HG02943 (cell line): ENCODE measurements at regions not wholly inside any gene's neighbourhood (a gene's known extent, or its start where the extent isn't known, plus 50 kb on each side); places are given as distances from the start of the nearest gene placed in this dataset.
"Not testable (repeated sequence)": the region's sequence is repeated elsewhere in the genome, so short reads cannot be mapped to it uniquely, and the experiment has no call there.

Experiments
- ATAC-seq: cut with Tn5 transposase; IDR thresholded peaks from one replicate; pipeline ENCODE4 v1.9.1; 2021; ENCODE audit warnings: mild to moderate bottlenecking, low read depth, moderate library complexity; ENCODE audit not compliant: unreplicated experiment

DNA sequence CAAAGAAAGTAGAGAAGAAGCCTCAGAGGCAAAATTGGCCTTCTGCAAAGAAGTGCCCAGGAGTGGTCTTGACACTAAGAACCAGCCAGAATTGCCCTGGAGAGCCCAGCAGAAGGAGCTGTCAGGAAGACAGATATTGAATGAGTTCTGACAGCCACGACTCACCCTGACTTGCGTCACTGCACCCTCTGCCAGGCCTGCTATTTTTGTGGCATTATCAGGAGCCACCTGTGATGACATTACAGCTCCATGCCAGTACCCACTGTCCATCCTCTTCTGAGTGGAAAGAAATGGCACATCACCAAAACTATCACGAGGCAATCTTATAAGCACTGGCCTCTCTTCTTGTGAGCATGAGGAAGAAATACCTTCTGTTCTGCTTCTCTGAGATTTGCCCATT lies 67.7 kb downstream of the SMIM20 start:
- no peak for ATAC-seq

DNA sequence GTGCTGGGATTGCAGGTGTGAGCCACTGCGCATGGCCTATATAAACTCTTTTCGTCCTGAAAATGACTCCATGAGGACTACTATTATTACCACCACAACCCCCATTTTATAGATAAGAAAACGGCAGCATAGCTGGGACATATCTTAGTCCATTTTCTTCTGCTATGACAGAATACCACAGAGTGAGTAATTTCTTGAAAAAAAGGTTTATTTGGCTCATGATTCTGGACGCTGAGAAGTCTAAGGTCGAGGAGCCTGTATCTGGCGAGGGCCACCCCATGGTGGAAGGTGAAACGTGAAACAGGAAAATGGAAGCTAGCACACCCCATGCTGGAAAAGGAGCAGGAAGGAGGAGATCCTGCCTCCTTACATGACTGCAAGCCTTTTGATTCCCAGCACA lies 68.9 kb downstream of the SMIM20 start:
- ATAC-seq = no peak

DNA sequence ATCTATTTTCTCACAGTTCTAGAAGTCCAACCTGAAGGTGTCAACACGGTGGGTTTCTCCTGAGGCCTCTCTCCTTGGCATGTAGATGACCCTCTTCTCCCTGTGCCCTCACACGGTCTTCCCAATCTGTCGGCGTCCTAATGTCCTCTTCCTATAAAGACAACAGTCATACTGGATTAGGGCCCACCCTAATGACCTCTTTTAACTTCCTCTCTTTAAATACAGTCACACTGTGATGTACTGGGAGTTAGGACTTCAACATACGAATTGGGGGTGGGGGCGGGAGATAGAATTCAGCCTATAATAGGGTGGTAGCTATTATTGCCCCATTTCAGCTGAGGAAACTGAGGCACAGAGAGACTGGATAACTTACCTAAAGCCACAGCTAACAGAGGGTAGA lies 70.2 kb downstream of the SMIM20 start:
- ATAC-seq = no peak

DNA sequence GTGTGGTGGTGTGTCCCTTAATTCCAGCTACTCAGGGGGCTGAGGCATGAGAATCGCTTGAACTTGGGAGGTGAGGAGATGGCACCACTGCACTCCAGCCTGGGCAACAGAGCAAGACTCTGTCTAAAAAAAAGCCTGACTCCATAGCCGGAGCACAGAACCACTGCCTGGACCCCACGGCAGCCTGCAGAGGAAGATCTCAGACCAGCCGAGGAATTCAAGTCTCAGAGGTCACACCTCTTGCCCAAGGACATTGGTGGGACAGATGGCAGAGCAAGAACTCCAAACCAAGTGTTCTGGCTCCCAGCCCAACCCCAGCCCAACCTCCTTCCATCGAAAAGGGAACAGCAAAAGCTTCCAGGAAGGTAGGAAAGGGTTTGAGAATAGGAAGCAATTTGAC lies 70.8 kb downstream of the SMIM20 start:
- no peak for ATAC-seq

DNA sequence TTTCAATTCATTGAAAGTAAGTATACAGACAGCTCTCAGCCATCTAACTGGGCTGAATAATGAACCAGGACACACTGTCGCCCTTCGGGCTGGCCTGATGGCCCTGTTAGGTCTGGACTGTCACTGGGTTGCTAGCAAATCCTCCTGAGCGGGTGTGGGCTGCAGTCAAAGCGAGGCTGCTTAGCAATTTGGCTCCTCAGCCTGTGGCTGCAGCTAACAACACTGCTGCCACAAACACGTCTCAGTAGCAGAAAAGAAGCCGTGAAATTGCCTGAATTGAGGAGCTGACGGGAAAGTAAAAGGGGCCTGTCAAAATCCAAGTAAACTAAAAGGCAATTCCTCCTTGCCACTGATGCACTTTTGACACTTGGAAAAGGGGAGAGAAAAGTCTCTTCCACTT lies 72.8 kb downstream of the SMIM20 start:
- ATAC-seq = no peak

DNA sequence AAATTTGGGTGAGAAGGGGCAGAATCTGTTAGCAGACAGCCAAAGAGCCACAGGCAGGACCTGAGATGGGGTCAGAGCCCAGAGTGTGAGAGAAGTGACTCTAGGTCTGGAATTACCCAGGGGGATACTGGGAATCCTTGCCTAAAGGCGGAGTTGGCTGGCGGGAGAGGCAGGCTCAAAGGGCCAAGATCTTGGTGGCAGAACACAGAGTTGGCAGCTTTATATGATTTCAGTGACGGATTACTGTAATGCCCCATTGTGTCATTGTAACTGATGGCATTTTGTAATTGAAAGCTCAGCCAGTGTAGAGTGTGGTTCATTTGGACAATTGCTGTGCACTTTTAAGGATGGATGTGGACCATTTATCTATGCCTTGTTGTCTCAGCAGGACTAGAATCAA lies 77.3 kb downstream of the SMIM20 start:
- no peak for ATAC-seq

DNA sequence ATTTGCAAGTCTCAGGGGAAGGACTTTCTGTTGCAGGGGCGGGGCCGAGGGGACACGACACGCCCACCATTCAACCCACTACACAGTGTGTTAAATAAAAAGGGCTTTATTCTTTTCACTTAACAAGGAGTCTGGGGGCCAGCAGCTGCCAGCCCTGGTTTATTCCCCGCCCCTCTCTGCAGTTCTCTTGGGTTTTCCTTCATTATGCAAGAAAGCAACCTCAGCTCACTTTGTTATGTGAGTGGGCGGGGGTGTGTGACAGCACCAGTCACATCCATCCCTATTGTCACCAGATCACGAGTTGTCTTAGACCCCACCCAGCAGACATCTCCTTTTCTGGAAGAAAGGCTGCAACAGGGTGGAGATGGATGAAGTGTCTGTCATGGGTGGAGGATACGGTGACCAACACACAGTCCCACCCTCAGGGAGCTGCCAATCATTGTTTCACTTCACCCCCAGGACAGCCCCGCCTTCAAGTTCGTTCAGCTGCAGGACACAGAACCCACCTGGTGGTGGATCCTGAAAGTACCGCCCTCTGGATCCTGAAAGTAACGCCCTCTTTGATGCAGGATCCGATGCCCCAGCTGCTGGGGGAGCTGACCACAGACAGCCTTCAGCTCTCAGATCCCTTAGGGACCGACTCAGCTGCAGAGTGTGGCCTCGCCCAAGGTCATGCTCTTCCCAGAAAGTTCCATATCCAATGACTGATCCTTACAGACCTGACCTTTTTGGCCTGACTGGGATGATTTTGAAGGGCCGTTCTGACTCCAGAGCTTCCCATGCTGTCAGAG lies 79.6 kb downstream of the SMIM20 start:
- ATAC-seq = no peak

DNA sequence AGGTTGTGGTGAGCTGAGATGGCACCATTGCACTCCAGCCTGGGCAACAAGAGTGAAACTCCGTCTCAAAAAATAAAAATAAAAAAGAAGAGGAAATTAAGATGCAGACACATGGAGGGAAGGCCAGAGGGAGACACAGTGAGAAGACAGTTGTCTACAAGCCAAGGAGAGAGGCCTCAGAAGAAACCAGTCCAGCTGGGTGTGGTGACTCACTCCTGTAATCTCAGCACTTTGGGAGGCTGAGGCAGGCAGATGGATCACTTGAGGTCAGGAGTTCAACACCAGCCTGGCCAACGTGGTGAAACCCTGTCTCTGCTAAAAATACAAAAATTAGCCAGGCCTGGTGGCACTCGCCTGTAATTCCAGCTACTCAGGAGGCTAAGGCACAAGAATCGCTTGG lies 80.6 kb downstream of the SMIM20 start:
- ATAC-seq = not testable (repeated sequence)

DNA sequence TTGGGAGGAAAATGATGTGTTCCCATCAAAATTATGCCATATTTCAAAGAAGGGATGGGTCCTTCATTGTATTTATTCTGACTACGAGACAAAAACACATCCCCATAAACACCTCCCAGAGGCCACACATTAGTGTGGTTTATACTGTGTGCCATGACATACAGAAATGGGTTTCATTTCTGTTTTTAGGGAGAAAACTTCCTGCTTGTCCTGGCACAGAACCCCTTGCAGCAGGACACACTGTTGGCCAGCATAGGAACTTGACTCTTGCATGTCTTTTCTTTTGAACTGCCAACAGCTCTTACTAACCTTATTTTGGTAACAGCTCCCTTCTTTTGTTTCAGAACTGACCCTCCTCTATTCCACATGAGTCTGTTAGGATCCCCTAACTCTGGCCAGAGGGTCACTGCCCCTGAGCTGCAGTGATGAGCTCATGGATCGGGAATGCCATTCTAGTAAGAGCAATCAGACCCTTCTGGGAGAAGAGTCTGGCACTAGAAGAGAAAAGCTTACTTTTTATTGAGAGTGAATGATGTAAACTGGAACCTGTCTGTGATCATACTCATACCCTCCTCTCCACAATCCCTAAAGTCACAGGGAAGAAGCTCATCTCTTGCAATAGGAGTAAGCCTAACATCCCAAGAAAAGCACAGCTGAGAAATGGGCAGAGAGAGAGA lies 86.4 kb downstream of the SMIM20 start:
- ATAC-seq = no peak

DNA sequence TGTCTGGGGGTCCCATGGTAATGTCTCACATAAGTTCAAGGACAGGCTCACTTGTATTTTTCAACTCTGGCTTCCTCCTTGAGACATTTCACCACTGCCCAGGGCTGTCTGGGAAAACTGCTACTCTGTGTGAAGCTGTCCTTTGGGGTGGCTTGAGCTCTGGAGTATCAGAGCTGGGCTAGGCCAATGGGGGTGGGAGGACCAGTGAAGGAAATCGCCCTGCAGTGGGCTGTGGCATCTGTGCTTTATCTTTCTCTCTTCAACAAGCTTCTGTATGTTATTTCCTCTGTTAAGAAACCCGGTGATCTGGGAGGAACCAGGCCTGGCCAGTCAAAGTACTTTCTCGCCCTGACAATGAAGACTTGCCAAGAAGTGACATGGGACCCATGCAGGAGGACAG lies 87.4 kb downstream of the SMIM20 start:
- no peak for ATAC-seq

DNA sequence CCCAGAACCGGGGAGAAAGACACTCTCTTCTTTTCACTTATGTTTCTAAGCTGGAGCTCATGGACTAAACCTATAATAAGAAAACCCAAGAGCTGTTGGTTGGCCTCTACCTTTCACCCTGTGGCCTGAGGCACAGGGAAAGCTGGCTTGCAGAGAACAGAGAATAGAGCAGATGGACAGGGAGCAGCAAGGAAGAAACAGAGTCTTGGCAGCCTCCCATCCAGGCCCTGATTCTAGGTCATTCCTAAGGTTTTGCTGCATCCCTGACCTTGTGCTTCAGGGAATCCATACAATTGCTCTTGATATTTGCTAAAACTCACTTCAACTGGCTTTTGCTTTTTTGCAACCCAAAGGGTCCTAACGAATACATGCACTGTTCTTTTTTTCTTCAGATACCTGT lies 87.8 kb downstream of the SMIM20 start:
- ATAC-seq = no peak

DNA sequence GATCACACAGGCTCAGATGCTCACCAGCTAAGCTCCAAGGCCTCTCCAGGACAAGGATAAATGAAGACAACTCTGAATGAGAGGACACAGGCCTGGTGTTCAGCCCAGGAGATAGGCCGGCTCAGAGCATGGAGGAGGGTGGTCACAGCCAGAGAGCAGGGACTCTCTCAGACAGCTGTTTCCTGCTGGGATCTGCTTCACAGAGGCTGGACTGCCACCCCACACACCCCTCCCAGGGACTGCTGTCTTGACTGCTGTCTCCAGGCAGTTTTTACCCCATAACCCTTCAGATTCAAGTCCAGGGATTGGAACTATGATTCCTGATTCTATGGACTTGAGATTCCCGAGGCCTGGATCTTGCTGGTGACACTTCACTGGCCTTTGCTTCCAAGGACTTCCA lies 89.0 kb downstream of the SMIM20 start:
- no peak for ATAC-seq

DNA sequence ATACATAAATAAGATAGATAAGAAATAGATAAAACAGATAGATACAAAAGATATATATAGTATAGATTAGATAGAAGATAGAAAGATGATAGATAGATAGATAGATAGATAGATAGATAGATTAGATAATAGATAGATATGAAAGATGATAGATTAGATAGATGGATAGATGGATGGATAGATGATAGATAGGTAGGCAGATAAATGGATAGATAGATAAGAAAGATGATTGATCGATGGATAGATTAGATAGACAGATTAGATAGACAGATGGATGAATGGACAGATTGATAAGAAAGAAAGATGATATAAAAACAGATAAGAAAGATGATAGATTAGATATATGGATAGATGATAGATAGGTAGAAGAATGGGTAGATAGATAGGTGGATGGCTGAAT lies 90.3 kb downstream of the SMIM20 start:
- no peak for ATAC-seq

DNA sequence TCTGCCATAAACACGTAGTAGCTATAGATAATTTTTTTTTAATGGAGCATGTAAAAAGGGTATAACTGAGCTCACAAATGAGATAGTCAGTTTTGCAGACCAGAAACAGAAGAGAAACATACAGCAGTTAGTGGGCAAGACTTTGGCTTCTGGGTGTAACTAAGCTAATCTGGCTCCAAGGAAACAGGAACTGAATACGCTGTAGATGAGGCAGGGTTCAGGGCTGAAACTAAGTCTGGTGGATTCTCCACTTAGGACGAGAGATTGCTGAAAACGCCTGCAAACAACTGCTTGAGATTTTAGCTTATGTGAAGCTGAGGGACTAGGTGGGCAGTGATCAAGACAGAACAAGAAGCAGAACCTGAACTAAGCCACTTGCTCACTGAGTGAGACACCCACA lies 91.7 kb downstream of the SMIM20 start:
- ATAC-seq = no peak

DNA sequence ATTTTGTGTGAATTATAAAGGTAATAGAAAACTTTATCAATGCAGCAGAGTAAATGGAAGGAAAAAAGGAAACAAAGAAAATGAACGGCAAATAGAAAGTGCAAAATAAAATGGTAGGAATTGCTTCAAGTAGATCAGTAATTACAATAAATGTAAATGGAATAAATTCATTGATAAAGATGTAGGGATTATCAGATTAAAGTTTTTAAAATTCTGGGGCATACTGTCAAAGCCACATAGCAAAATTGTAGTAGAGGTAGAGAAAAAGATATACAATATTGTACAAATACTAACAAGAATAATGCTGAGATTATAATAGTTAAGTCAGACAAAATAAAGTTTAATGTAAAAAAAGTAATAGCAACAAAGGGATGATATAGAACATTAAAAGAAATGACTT lies 94.7 kb downstream of the SMIM20 start:
- ATAC-seq = no peak

DNA sequence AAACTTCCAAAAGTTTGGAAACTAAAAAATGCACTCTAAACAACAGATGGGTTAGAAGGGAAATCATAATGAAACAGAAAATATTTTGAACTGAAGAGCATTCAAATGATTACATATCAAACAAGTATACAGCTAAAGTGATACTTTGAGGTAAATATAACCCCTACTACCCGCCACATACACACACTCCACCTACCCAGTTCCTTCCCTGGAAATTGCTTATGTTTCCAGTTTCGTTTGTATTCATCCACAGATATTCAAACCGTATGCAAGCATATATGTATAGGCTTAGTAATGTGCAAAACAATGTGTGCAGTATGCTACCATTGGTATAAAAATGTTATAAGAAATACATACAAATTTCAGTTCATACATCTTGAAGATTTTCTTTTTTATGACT lies 95.5 kb downstream of the SMIM20 start:
- ATAC-seq = no peak

DNA sequence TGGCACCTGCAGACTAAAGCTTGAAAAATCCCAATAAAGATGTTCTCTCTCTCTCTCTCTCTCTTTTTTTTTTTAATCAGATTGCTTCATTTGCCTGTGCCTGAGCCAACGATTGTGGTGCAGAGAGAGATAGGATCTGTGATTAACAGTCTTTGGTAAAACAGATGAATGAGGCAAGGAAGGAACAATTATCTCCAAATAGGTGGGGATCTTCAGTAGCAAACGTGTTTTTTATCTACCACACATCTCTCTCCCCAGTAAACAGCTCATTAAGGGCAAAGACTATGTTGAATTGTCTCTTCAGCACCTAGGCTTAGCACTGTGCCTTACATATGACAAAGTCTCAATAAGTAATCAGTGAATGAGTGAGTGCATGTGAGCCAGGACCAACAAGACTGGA lies 96.3 kb downstream of the SMIM20 start:
- ATAC-seq = no peak

DNA sequence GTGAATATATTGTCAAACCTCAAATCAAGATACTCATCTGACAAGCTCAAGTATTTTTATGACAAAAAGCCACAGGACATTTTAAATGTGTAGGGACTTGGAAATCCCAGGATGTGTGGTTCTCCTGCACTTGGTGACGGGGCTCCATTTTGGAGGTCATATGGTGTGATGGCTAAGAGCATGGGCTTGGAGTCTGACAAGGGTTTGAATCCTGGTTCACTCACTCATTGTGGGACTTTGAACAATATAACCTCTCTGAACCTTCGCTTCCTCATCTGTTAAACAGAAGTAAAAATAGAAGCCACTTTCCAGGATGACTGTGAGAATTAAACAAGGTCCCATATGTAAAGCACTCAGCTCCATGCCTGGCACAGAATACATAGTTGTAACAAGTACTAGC lies 99.6 kb downstream of the SMIM20 start:
- no peak for ATAC-seq

DNA sequence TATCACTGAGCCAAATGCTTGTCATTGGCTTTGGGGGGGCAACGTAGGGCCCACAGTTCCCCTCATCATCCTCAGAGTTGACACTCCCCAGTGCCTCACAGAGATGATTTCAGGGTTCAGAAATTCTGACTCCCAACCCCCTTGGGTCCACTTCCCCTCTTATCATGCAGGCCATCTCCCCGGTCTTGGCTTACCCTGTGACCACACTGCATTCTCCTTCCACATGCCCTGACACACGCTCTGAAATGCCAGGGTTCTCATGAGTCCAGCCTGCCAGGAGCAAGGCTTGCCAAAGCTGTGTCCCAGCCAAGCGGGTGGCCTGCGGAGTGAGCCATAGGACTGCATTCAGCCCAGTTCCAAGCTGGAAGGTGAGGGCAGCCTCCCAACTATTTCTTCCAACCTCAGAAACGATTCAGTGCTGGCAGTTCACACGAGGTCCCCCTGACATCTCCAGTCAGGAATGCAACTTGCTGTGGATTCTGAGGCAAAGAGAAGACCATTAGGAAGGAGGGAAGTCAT lies 101.2 kb downstream of the SMIM20 start:
- ATAC-seq = no peak

DNA sequence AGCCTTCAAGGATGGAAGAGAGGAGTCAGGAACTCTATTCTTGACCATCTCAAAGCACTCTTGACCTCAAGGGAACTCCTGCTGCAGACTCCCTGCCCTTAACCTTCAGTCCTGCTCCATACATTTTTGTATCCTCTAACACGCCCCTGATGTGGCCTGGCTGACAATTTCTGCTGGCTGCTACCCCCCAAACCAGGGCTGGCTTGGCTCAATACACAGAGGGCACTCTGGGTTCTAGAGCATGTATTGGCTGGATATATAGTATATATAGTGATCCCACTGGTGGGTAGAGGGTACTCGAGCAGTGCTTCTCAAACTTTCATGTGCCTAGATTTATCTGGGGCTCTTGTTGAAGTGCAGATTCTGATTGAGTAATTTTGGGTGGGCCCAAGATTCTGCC lies 101.9 kb downstream of the SMIM20 start:
- ATAC-seq = no peak

DNA sequence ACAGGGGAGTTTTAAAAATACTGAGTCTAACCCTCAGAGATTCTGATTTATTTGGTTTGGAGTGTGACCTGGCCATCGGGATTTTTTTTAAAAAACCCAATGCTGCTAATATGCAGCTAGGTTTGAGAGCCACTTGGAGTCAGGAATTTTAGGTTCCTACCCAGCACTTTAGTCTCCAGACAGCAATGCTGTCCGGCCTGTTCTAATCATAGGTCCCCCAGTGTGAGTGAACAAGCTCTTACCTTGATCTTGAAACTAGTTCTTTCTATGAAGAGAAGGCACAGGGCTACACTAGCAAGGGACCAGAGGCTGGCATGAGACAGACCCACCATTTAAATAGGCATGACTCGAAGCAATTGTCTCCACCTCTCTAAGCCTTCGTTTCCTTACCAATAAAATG lies 103.5 kb downstream of the SMIM20 start:
- ATAC-seq = no peak
